ENCODE measurements at regions not wholly inside any gene's neighbourhood (a gene's known extent, or its start where the extent isn't known, plus 50 kb on each side); places are given as distances from the start of the nearest gene placed in this dataset.

GRCh38 chr11:92605667-92606066, 363.8 kb upstream of the MTNR1B start:
- TF ChIP-seq CTCF (IDR thresholded peaks at IDR 0.05) (no peak), EZH2 (IDR thresholded peaks at IDR 0.05) (no peak)
